ENCODE measurements at regions not wholly inside any gene's neighbourhood (a gene's known extent, or its start where the extent isn't known, plus 50 kb on each side); places are given as distances from the start of the nearest gene placed in this dataset.

DNA sequence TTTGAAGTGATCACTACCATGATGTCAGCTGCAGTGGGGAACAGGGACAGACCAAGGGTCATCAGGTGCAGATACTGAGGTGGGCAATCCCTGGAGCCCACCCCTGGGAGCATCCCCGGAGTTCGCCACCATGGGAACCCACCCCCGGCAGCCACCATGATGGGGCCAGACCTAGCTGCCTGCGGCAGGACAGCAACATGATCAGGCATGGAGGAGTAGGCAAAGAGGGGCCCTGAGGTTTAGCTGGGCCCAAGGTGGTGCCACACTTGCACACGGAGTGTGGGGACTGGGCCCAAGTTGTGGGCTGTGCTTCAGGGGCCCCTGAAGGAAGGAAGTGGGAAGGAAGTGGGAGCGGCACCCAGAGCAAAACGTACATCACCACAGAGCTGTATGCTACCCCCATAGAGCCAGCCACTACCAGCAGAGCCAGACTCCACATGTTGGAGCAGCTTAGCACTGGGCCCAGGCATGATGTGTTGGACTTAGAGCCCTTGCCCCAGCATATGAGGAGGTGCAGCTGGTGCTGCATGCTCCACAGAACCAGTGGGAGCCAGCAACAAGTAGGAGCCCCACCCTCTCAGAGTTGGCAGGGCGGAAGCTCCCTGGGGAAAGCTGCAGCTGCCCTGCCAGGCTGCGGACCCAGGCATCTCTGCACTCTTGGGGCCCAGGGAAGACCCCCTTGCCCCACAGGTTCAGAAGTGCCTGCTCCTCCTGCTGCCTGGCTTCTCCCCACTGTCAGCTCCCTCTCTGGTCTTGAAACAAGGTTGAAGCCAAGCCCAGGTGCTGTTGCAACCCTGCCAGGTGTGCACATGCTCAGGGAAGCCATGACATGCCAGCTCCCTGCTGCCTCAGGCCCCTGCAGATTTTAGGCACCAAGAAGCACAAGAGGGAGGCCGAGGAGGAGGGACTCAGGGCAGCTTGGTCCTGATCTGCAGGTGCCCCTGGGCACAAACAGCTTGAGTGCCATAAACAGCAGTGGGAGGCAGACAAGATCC lies 515.3 kb downstream of the ZBBX start:
- Histone ChIP-seq H3K36me3 (ENCODE audit: control insufficient read depth, insufficient read depth, low read length) (no peaks in the 10 kb centered on the region), H2BK120ac (ENCODE audit: low read depth, low read length) (no peak overlapping the region), H3K18ac (ENCODE audit: low read depth, low read length) (no peak overlapping the region), H2BK5ac (ENCODE audit: low read depth, low read length, poor library complexity, severe bottlenecking) (no peak overlapping the region), H3K4me3 (ENCODE audit: insufficient read depth, low read depth, low read length) (no peak overlapping the region), H3K79me1 (ENCODE audit: low read depth in 1 of 2, low read length in 2 of 2) (no peaks in the 10 kb centered on the region), H3K9me3 (ENCODE audit: control insufficient read depth, insufficient read depth, low read length) (peaks cover 15% of the 10 kb centered on the region), H3K9me1 (ENCODE audit: insufficient read depth, low read length) (no peaks in the 10 kb centered on the region), H4K5ac (ENCODE audit: low read depth, low read length) (no peak overlapping the region), H3K56ac (ENCODE audit: extremely low read depth, insufficient read depth, low read length) (no peak overlapping the region), H3K27ac (ENCODE audit: insufficient read depth, low read length) (no peak overlapping the region), H3K4me2 (ENCODE audit: low read depth, low read length) (no peak overlapping the region), H2AK9ac (replicated peaks; ENCODE audit: low read depth, low read length, poor library complexity) (no peak overlapping the region), H4K8ac (ENCODE audit: low read depth in 2 of 2, low read length in 2 of 2) (no peak overlapping the region), H2AFZ (replicated peaks; ENCODE audit: low read length, poor library complexity) (no peak overlapping the region), H2AK5ac (ENCODE audit: low read depth, low read length) (no peak overlapping the region), H3K4me1 (ENCODE audit: control insufficient read depth, insufficient read depth, low read length) (no peaks in the 10 kb centered on the region), H3K14ac (replicated peaks; ENCODE audit: low read depth, low read length) (no peak overlapping the region), H3K27me3 (ENCODE audit: control insufficient read depth, insufficient read depth, low read length) (no peaks in the 10 kb centered on the region), H2BK20ac (ENCODE audit: low read depth, low read length) (no peak overlapping the region), H4K91ac (ENCODE audit: insufficient read depth, low read depth, low read length) (no peak overlapping the region), H3K23ac (ENCODE audit: low read depth, low read length) (no peak overlapping the region), H3K9ac (ENCODE audit: low read depth, low read length) (no peak overlapping the region), H4K20me1 (ENCODE audit: insufficient read depth, low read length) (no peaks in the 10 kb centered on the region), H2BK15ac (ENCODE audit: low read depth, low read length) (no peak overlapping the region), H3K4ac (ENCODE audit: low read depth, low read length) (no peak overlapping the region)
- intact Hi-C loops (cut with micrococcal nuclease) (no loop called here), dilution Hi-C loops (cut with HindIII; ENCODE audit: low sequenced_read_pairs, unreplicated experiment) (no loop called here), in situ Hi-C loops (cut with MboI; ENCODE audit: low sequenced_read_pairs) (no loop called here)
- ATAC-seq (ENCODE audit: low read depth) = no peak
- no TSS peak for BruUV-seq (replicated peaks)
- DNase-seq = no peak
- ChIA-PET CTCF (no interaction called here), POLR2A (ENCODE audit: unreplicated experiment) (no interaction called here)
- WGBS, 2 experiments (ENCODE audit: extremely low coverage in 2 of 2, insufficient read length in 1 of 2) = 14% methylated on average over 1 of the region's 10 CpGs; no CpG with 5 or more reads in 1 of the 2 experiments
- TF ChIP-seq MAZ (IDR thresholded peaks at IDR 0.05; ENCODE audit: borderline replicate concordance, low read depth, low read length) (no peak), CHD1 (IDR thresholded peaks at IDR 0.05; ENCODE audit: low read depth, low read length) (no peak), RCOR1 (IDR thresholded peaks at IDR 0.05; ENCODE audit: insufficient replicate concordance, low read length) (no peak), NFE2L2 (IDR thresholded peaks at IDR 0.05; ENCODE audit: low read depth, low read length) (no peak), SMC3 (IDR thresholded peaks at IDR 0.05; ENCODE audit: low read depth, low read length) (no peak), RFX5 (IDR thresholded peaks at IDR 0.05; ENCODE audit: low read depth, low read length) (no peak), POLR2A (IDR thresholded peaks at IDR 0.05; ENCODE audit: low read depth, low read length) (no peak), RAD21 (IDR thresholded peaks at IDR 0.05; ENCODE audit: low read length) (no peak), FOS (IDR thresholded peaks at IDR 0.05; ENCODE audit: low read depth, low read length) (no peak), CEBPB (IDR thresholded peaks at IDR 0.05; ENCODE audit: low read depth, low read length) (no peak), MAFK (IDR thresholded peaks at IDR 0.05; ENCODE audit: low read depth, low read length) (no peak), BHLHE40 (IDR thresholded peaks at IDR 0.05; ENCODE audit: low read depth, low read length) (no peak), MXI1 (IDR thresholded peaks at IDR 0.05; ENCODE audit: borderline replicate concordance, low read depth, low read length) (no peak)
- TF ChIP-seq, protein P1, sequence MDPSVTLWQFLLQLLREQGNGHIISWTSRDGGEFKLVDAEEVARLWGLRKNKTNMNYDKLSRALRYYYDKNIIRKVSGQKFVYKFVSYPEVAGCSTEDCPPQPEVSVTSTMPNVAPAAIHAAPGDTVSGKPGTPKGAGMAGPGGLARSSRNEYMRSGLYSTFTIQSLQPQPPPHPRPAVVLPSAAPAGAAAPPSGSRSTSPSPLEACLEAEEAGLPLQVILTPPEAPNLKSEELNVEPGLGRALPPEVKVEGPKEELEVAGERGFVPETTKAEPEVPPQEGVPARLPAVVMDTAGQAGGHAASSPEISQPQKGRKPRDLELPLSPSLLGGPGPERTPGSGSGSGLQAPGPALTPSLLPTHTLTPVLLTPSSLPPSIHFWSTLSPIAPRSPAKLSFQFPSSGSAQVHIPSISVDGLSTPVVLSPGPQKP (IDR thresholded peaks at IDR 0.05; ENCODE audit: borderline replicate concordance, low read depth, low read length) = no peak
- TF ChIP-seq, protein P2, sequence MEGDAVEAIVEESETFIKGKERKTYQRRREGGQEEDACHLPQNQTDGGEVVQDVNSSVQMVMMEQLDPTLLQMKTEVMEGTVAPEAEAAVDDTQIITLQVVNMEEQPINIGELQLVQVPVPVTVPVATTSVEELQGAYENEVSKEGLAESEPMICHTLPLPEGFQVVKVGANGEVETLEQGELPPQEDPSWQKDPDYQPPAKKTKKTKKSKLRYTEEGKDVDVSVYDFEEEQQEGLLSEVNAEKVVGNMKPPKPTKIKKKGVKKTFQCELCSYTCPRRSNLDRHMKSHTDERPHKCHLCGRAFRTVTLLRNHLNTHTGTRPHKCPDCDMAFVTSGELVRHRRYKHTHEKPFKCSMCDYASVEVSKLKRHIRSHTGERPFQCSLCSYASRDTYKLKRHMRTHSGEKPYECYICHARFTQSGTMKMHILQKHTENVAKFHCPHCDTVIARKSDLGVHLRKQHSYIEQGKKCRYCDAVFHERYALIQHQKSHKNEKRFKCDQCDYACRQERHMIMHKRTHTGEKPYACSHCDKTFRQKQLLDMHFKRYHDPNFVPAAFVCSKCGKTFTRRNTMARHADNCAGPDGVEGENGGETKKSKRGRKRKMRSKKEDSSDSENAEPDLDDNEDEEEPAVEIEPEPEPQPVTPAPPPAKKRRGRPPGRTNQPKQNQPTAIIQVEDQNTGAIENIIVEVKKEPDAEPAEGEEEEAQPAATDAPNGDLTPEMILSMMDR (conservative IDR thresholded peaks at IDR 0.05; ENCODE audit: low read depth, low read length) = no peak

Data from IMR-90 (cell line).